H9 (cell line): ENCODE measurements at regions not wholly inside any gene's neighbourhood (a gene's known extent, or its start where the extent isn't known, plus 50 kb on each side); places are given as distances from the start of the nearest gene placed in this dataset.

ENCODE experiments used
- DNase-seq: peaks from one replicate; pipeline ENCODE4 v3.0.0-alpha.2; 2017
- H2AFZ ChIP-seq: one replicate; pipeline ENCODE4 v1.6.1; 2013; ENCODE audit warnings: mild to moderate bottlenecking, low read length, control low read depth, moderate library complexity
- H2AK5ac ChIP-seq: 2 replicates; pipeline ENCODE4 v1.6.1; 2013; ENCODE audit warnings: low read length, control low read depth, mixed read lengths; ENCODE audit not compliant: insufficient read length
- H2BK120ac ChIP-seq: one replicate; pipeline ENCODE4 v1.6.1; 2013; ENCODE audit warnings: low read depth, mild to moderate bottlenecking, low read length, control low read depth, inconsistent platforms; ENCODE audit not compliant: poor library complexity, severe bottlenecking
- H2BK12ac ChIP-seq: 2 replicates; pipeline ENCODE4 v1.6.1; 2013; ENCODE audit warnings: low read length, control low read depth, mixed read lengths, low read depth; ENCODE audit not compliant: insufficient read length
- H2BK15ac ChIP-seq: 2 replicates; pipeline ENCODE4 v1.6.1; 2013; ENCODE audit warnings: low read depth, low read length, control low read depth
- H2BK20ac ChIP-seq: one replicate; pipeline ENCODE4 v1.6.1; 2013; ENCODE audit warnings: low read depth, mild to moderate bottlenecking, low read length, control low read depth, inconsistent platforms; ENCODE audit not compliant: poor library complexity, severe bottlenecking
- H2BK5ac ChIP-seq: 2 replicates; pipeline ENCODE4 v1.6.1; 2013; ENCODE audit warnings: low read length, control low read depth, mixed read lengths; ENCODE audit not compliant: insufficient read length
- H3K14ac ChIP-seq: 2 replicates; pipeline ENCODE4 v1.6.1; 2013; ENCODE audit warnings: low read length, control low read depth; ENCODE audit not compliant: insufficient read depth
- H3K18ac ChIP-seq: 2 replicates; pipeline ENCODE4 v1.6.1; 2013; ENCODE audit warnings: low read depth, mild to moderate bottlenecking, mixed read lengths, low read length, control low read depth; ENCODE audit not compliant: insufficient read length
- H3K23ac ChIP-seq: 2 replicates; pipeline ENCODE4 v1.6.1; 2013; ENCODE audit warnings: low read length, control low read depth, mixed read lengths, low read depth; ENCODE audit not compliant: insufficient read length
- H3K23me2 ChIP-seq: 2 replicates; pipeline ENCODE4 v1.6.1; 2013; ENCODE audit warnings: low read depth, mild to moderate bottlenecking, mixed read lengths, low read length, control low read depth; ENCODE audit not compliant: insufficient read length, poor library complexity, severe bottlenecking
- H3K27ac ChIP-seq: 2 replicates; pipeline ENCODE4 v1.5.1; 2013; ENCODE audit warnings: low read length, control low read depth, mixed read lengths, low read depth; ENCODE audit not compliant: insufficient read length
- H3K27me3 ChIP-seq: 2 replicates; pipeline ENCODE4 v1.6.1; 2013; ENCODE audit warnings: low read length, control low read depth, inconsistent platforms; ENCODE audit not compliant: insufficient read depth
- H3K4ac ChIP-seq: 2 replicates; pipeline ENCODE4 v1.6.1; 2013; ENCODE audit warnings: low read depth, mild to moderate bottlenecking, control low read depth, inconsistent platforms, low read length, moderate library complexity
- H3K4me1 ChIP-seq: 2 replicates; pipeline ENCODE4 v1.6.1; 2013; ENCODE audit warnings: low read length, control low read depth, inconsistent platforms; ENCODE audit not compliant: insufficient read depth
- H3K4me2 ChIP-seq: 2 replicates; pipeline ENCODE4 v1.6.1; 2013; ENCODE audit warnings: low read length, control low read depth, mixed read lengths; ENCODE audit not compliant: insufficient read length, insufficient read depth
- H3K56ac ChIP-seq: 2 replicates; pipeline ENCODE4 v1.6.1; 2013; ENCODE audit warnings: low read depth, mild to moderate bottlenecking, mixed read lengths, low read length, control low read depth; ENCODE audit not compliant: insufficient read length
- H3K79me1 ChIP-seq: 2 replicates; pipeline ENCODE4 v1.6.1; 2013; ENCODE audit warnings: low read depth, mild to moderate bottlenecking, moderate library complexity, low read length, control low read depth, inconsistent platforms; ENCODE audit not compliant: insufficient read depth, poor library complexity, severe bottlenecking
- H3K79me2 ChIP-seq: 2 replicates; pipeline ENCODE4 v1.6.1; 2013; ENCODE audit warnings: low read length, control low read depth, inconsistent platforms; ENCODE audit not compliant: insufficient read depth
- H3K9ac ChIP-seq: 2 replicates; pipeline ENCODE4 v1.6.1; 2013; ENCODE audit warnings: low read length, control low read depth, mixed read lengths; ENCODE audit not compliant: insufficient read length; ENCODE audit errors: extremely low read depth
- H3K9me3 ChIP-seq: one replicate; pipeline ENCODE4 v1.6.1; 2013; ENCODE audit warnings: low read depth, low read length, inconsistent platforms; ENCODE audit not compliant: control insufficient read depth
- H3T11ph ChIP-seq: one replicate; pipeline ENCODE4 v1.6.1; 2013; ENCODE audit warnings: mild to moderate bottlenecking, low read length, control low read depth, inconsistent platforms
- H4K20me1 ChIP-seq: one replicate; pipeline ENCODE4 v1.6.1; 2013; ENCODE audit not compliant: control insufficient read depth, insufficient read length, insufficient read depth
- H4K5ac ChIP-seq: 2 replicates; pipeline ENCODE4 v1.6.1; 2013; ENCODE audit warnings: low read depth, mild to moderate bottlenecking, mixed read lengths, low read length, control low read depth; ENCODE audit not compliant: insufficient read length
- H4K8ac ChIP-seq: replicated peaks from 2 replicates; pipeline ENCODE4 v1.6.1; 2013; ENCODE audit warnings: low read length, control low read depth, mixed read lengths, low read depth; ENCODE audit not compliant: insufficient read length
- H4K91ac ChIP-seq: 2 replicates; pipeline ENCODE4 v1.6.1; 2013; ENCODE audit warnings: low read depth, mild to moderate bottlenecking, moderate library complexity, mixed read lengths, low read length, control low read depth; ENCODE audit not compliant: insufficient read length
- H3K27ac Mint-ChIP-seq, 3 experiments: 2 replicates in 2 of 3; 3 replicates in 1 of 3; pipeline ENCODE4 v1.8.0; 2020 to 2021; ENCODE audit warnings: mixed read lengths in 3 of 3, mild to moderate bottlenecking in 1 of 3, moderate library complexity in 1 of 3
- H3K27me3 Mint-ChIP-seq: 2 replicates; pipeline ENCODE4 v1.8.0; 2021; ENCODE audit warnings: low read depth, mild to moderate bottlenecking, moderate library complexity, mixed read lengths
- H3K36me3 Mint-ChIP-seq, 3 experiments: 2 replicates in 2 of 3; 3 replicates in 1 of 3; pipeline ENCODE4 v1.8.0; 2020 to 2021; ENCODE audit warnings: low read depth in 3 of 3, mixed read lengths in 3 of 3; ENCODE audit not compliant: insufficient read depth in 1 of 3
- H3K4me1 Mint-ChIP-seq, 2 experiments: 2 replicates each; pipeline ENCODE4 v1.8.0; 2020; ENCODE audit warnings: mixed read lengths in 2 of 2
- H3K4me3 Mint-ChIP-seq, 2 experiments: 2 replicates in 1 of 2; 3 replicates in 1 of 2; pipeline ENCODE4 v1.8.0; 2020 to 2021; ENCODE audit warnings: mild to moderate bottlenecking in 2 of 2, mixed read lengths in 2 of 2, moderate library complexity in 1 of 2
- H3K9me3 Mint-ChIP-seq, 2 experiments: 2 replicates in 1 of 2; 3 replicates in 1 of 2; pipeline ENCODE4 v1.8.0; 2020; ENCODE audit warnings: mild to moderate bottlenecking in 2 of 2, mixed read lengths in 2 of 2, moderate library complexity in 1 of 2
- WGBS: extraction: QIAGEN DNeasy Blood & Tissue Kit; methylation state at CpG from one replicate; pipeline ENCODE4 v1.1.7; 2013; ENCODE audit warnings: missing lambda C conversion rate, low lambda C conversion rate, mixed read lengths; ENCODE audit not compliant: insufficient read length; ENCODE audit errors: extremely low coverage; 5-methylcytosine and 5-hydroxymethylcytosine counted together
- TF ChIP-seq, protein P1 (sequence below): fragments of 200-600 bp; sonication (generic); conservative IDR thresholded peaks from 3 replicates; pipeline ENCODE4 v1.8.0; 2021; ENCODE audit warnings: antibody characterized with exemption, mild to moderate bottlenecking

- Histone ChIP-seq H3K4me1 (0 out of 2 replicates have a peak, but pooled peaks cover 3% of the 10 kb centered on the region), H3K27me3 (no peaks in the 10 kb centered on the region), H2AK5ac (no peak overlapping the region), H2BK120ac (no peak overlapping the region), H2BK5ac (no peak overlapping the region), H3K23me2 (no peaks in the 10 kb centered on the region), H4K8ac (no peak overlapping the region), H3K4me2 (no peak overlapping the region), H2BK12ac (no peak overlapping the region), H4K91ac (no peak overlapping the region), H2BK20ac (no peak overlapping the region), H3K9me3 (no peaks in the 10 kb centered on the region), H3K9ac (no peak overlapping the region), H3K18ac (no peak overlapping the region), H2BK15ac (no peak overlapping the region), H3K79me1 (no peaks in the 10 kb centered on the region), H4K20me1 (no peaks in the 10 kb centered on the region), H3K27ac (no peak overlapping the region), H3K56ac (no peak overlapping the region), H4K5ac (no peak overlapping the region), H3K14ac (no peak overlapping the region), H3T11ph (no peak overlapping the region), H2AFZ (no peak overlapping the region), H3K79me2 (no peaks in the 10 kb centered on the region), H3K4ac (no peak overlapping the region), H3K23ac (no peak overlapping the region)
- H3K36me3 Mint-ChIP-seq: peaks cover 0 to 6% (median 0%) of the 10 kb centered on the region in 3 experiments; a peak in 1 of 7 replicates
- WGBS: no CpG with 5 or more reads among the region's 3 CpGs
- no peak overlapping the region for H3K4me3 Mint-ChIP-seq
- H3K4me1 Mint-ChIP-seq: peaks cover 15 to 29% of the 10 kb centered on the region in 2 experiments
- H3K27me3 Mint-ChIP-seq: peaks cover 2% of the 10 kb centered on the region; the same call in 1 of the 2 replicates
- peaks cover 2% of the 10 kb centered on the region in 2 experiments; a peak in 3 of 5 replicates for H3K9me3 Mint-ChIP-seq
- no peak for DNase-seq
- H3K27ac Mint-ChIP-seq: no peak overlapping the region; a peak in 1 of 7 replicates
- TF ChIP-seq, protein P1, sequence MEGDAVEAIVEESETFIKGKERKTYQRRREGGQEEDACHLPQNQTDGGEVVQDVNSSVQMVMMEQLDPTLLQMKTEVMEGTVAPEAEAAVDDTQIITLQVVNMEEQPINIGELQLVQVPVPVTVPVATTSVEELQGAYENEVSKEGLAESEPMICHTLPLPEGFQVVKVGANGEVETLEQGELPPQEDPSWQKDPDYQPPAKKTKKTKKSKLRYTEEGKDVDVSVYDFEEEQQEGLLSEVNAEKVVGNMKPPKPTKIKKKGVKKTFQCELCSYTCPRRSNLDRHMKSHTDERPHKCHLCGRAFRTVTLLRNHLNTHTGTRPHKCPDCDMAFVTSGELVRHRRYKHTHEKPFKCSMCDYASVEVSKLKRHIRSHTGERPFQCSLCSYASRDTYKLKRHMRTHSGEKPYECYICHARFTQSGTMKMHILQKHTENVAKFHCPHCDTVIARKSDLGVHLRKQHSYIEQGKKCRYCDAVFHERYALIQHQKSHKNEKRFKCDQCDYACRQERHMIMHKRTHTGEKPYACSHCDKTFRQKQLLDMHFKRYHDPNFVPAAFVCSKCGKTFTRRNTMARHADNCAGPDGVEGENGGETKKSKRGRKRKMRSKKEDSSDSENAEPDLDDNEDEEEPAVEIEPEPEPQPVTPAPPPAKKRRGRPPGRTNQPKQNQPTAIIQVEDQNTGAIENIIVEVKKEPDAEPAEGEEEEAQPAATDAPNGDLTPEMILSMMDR: no peak
Measured at GRCh38 chr10:121369616-121370015, 228.6 kb downstream of the FGFR2 start.
